ENCODE measurements at regions not wholly inside any gene's neighbourhood (a gene's known extent, or its start where the extent isn't known, plus 50 kb on each side); places are given as distances from the start of the nearest gene placed in this dataset.

DNA sequence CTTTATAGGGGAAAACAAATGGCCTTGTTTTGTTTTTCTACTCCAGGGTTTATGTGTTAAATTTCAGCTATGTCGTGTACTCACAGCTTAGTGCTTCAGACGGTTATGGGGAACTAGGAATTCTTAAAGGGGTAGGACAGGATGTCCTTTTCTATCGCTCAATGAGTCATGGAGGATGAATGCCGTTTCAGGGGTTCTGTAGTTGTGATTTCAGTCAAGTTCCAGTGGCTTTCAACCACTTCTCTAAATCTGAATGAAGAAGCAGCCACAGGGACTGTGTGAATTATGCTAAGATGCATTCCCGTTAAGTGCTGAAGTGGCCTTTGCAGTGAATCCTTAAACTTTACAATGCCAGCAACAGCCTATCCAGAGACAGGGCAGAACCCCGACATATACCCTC lies 1231.7 kb upstream of the ZEB2 start:
- H2BK120ac ChIP-seq (ENCODE audit: low read depth, low read length) = no peak overlapping the region
- H4K91ac ChIP-seq (ENCODE audit: low read length) = peak overlapping the region; percentile 44
- no peak overlapping the region for H3K23ac ChIP-seq (ENCODE audit: low read length in 2 of 2)
- no peak overlapping the region for H2AFZ ChIP-seq (ENCODE audit: low read depth, low read length)
- peaks cover 2% of the 10 kb centered on the region for H3K4me1 ChIP-seq (ENCODE audit: control insufficient read depth, insufficient read depth, low read depth, low read length)
- peak overlapping the region; percentile 53 for H3K27ac ChIP-seq (ENCODE audit: low read length, poor library complexity, severe bottlenecking)
- WGBS = 7% methylated on average over 6 of the region's 6 CpGs
- peak; percentile 80 for DNase-seq
- H3K79me1 ChIP-seq (replicated peaks; ENCODE audit: low read length, poor library complexity, severe bottlenecking) = no peaks in the 10 kb centered on the region
- no peaks in the 10 kb centered on the region for H3K27me3 ChIP-seq (ENCODE audit: control insufficient read depth in 1 of 2, insufficient read depth in 1 of 2, low read length in 2 of 2)
- H3K4me3 ChIP-seq (ENCODE audit: insufficient read depth in 1 of 2, low read depth in 1 of 2, low read length in 2 of 2) = peak overlapping the region in 1 of 2 experiments; percentile 35
- no peak overlapping the region for H2BK5ac ChIP-seq (ENCODE audit: low read depth, low read length, poor library complexity, severe bottlenecking)
- peak overlapping the region; percentile 75 for H3K9ac ChIP-seq (ENCODE audit: low read length)
- H2AK5ac ChIP-seq (ENCODE audit: low read length, severe bottlenecking) = peak overlapping the region; percentile 76
- no peaks in the 10 kb centered on the region for H3K36me3 ChIP-seq (ENCODE audit: control insufficient read depth in 1 of 2, insufficient read depth in 2 of 2, low read depth in 1 of 2, low read length in 2 of 2)
- no peak overlapping the region for H3K14ac ChIP-seq (ENCODE audit: low read length in 2 of 2)
- no peak overlapping the region for H3K4me2 ChIP-seq (ENCODE audit: low read length, poor library complexity, severe bottlenecking)
- peak overlapping the region; percentile 70 for H4K8ac ChIP-seq (ENCODE audit: low read length)
- peak overlapping the region; percentile 19 for H2BK15ac ChIP-seq (ENCODE audit: low read depth, poor library complexity, severe bottlenecking)
- peak overlapping the region; percentile 48 to 71 for H3K4ac ChIP-seq (ENCODE audit: low read depth in 1 of 2, low read length in 2 of 2)
- H3K9me3 ChIP-seq (ENCODE audit: control insufficient read depth, low read length) = no peaks in the 10 kb centered on the region
- H3K18ac ChIP-seq (ENCODE audit: low read depth in 1 of 2, low read length in 2 of 2) = peak overlapping the region; percentile 85 to 89
- H2BK12ac ChIP-seq (ENCODE audit: low read length in 2 of 2) = peak overlapping the region; percentile 64 to 94

DNA sequence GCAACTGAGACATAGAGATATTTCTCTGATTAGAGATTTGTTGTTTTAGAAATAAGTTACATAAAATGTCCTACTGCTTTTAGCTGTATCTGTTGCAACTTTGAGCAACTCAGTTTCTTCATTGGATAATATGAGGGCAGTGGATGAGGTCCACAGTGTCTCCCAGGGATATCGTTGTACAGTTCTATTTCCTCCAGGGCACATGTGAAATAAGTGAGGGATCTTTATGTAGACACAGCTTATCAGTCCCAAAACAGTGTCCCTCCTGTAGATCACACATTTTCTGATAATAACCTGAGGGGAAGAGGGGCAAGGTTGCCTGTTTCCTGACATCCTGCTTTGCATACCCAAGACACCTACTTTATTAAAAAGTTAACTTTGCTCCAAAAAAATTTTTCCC lies 1231.2 kb upstream of the ZEB2 start:
- DNase-seq = peak; percentile 37
- no peaks in the 10 kb centered on the region for H3K79me1 ChIP-seq (replicated peaks; ENCODE audit: low read length, poor library complexity, severe bottlenecking)
- H4K91ac ChIP-seq (ENCODE audit: low read length) = no peak overlapping the region
- H3K23ac ChIP-seq (ENCODE audit: low read length in 2 of 2) = no peak overlapping the region
- H3K4me3 ChIP-seq (ENCODE audit: insufficient read depth in 1 of 2, low read depth in 1 of 2, low read length in 2 of 2) = no peak overlapping the region
- H3K4ac ChIP-seq (ENCODE audit: low read depth in 1 of 2, low read length in 2 of 2) = peak overlapping the region in 1 of 2 experiments; percentile 24
- peak overlapping the region; percentile 75 for H3K9ac ChIP-seq (ENCODE audit: low read length)
- no peak overlapping the region for H2BK15ac ChIP-seq (ENCODE audit: low read depth, poor library complexity, severe bottlenecking)
- H3K18ac ChIP-seq (ENCODE audit: low read depth in 1 of 2, low read length in 2 of 2) = peak overlapping the region; percentile 37 to 59
- no peak overlapping the region for H2BK12ac ChIP-seq (ENCODE audit: low read length in 2 of 2)
- no peak overlapping the region for H3K14ac ChIP-seq (ENCODE audit: low read length in 2 of 2)
- H3K4me2 ChIP-seq (ENCODE audit: low read length, poor library complexity, severe bottlenecking) = no peak overlapping the region
- no peak overlapping the region for H2BK120ac ChIP-seq (ENCODE audit: low read depth, low read length)
- H2AK5ac ChIP-seq (ENCODE audit: low read length, severe bottlenecking) = no peak overlapping the region
- peaks cover 2% of the 10 kb centered on the region for H3K4me1 ChIP-seq (ENCODE audit: control insufficient read depth, insufficient read depth, low read depth, low read length)
- no peaks in the 10 kb centered on the region for H3K9me3 ChIP-seq (ENCODE audit: control insufficient read depth, low read length)
- H3K27me3 ChIP-seq (ENCODE audit: control insufficient read depth in 1 of 2, insufficient read depth in 1 of 2, low read length in 2 of 2) = no peaks in the 10 kb centered on the region
- H3K27ac ChIP-seq (ENCODE audit: low read length, poor library complexity, severe bottlenecking) = peak overlapping the region; percentile 12
- H4K8ac ChIP-seq (ENCODE audit: low read length) = peak overlapping the region; percentile 77
- no CpG with 5 or more reads among the region's 1 CpG for WGBS
- H2BK5ac ChIP-seq (ENCODE audit: low read depth, low read length, poor library complexity, severe bottlenecking) = no peak overlapping the region
- H3K36me3 ChIP-seq (ENCODE audit: control insufficient read depth in 1 of 2, insufficient read depth in 2 of 2, low read depth in 1 of 2, low read length in 2 of 2) = no peaks in the 10 kb centered on the region
- no peak overlapping the region for H2AFZ ChIP-seq (ENCODE audit: low read depth, low read length)

DNA sequence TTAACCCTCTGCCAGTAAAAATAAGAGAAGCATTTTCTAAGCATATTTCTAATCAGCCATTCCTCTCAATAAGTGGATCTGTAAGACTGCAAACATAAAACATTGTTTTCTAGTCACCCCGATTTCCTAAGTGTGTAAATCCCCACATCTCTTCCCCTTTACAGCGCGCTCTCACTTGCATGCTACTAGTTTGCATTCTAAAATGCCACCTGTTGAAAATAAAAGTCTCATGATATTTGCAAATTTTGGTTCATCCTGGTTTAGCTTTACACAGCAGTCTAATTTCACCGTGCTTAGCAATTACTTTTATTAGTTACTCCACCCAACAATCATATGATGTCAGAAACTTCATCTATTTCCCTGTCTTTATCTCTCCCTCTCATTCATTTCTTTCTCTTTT lies 1230.7 kb upstream of the ZEB2 start:
- Histone ChIP-seq H3K79me1 (replicated peaks; ENCODE audit: low read length, poor library complexity, severe bottlenecking) (no peaks in the 10 kb centered on the region), H2BK120ac (ENCODE audit: low read depth, low read length) (no peak overlapping the region), H3K23ac (ENCODE audit: low read length in 2 of 2) (no peak overlapping the region), H4K8ac (ENCODE audit: low read length) (no peak overlapping the region), H3K9me3 (ENCODE audit: control insufficient read depth, low read length) (no peaks in the 10 kb centered on the region), H2BK12ac (ENCODE audit: low read length in 2 of 2) (peak overlapping the region in 1 of 2 experiments; percentile 80), H3K4ac (ENCODE audit: low read depth in 1 of 2, low read length in 2 of 2) (no peak overlapping the region), H2BK15ac (ENCODE audit: low read depth, poor library complexity, severe bottlenecking) (no peak overlapping the region), H3K27ac (ENCODE audit: low read length, poor library complexity, severe bottlenecking) (no peak overlapping the region), H3K9ac (ENCODE audit: low read length) (peak overlapping the region; percentile 75), H4K91ac (ENCODE audit: low read length) (no peak overlapping the region), H3K27me3 (ENCODE audit: control insufficient read depth in 1 of 2, insufficient read depth in 1 of 2, low read length in 2 of 2) (no peaks in the 10 kb centered on the region), H2BK5ac (ENCODE audit: low read depth, low read length, poor library complexity, severe bottlenecking) (no peak overlapping the region), H2AK5ac (ENCODE audit: low read length, severe bottlenecking) (no peak overlapping the region), H3K18ac (ENCODE audit: low read depth in 1 of 2, low read length in 2 of 2) (peak overlapping the region in 1 of 2 experiments; percentile 79), H2AFZ (ENCODE audit: low read depth, low read length) (no peak overlapping the region), H3K4me1 (ENCODE audit: control insufficient read depth, insufficient read depth, low read depth, low read length) (peaks cover 2% of the 10 kb centered on the region), H3K4me2 (ENCODE audit: low read length, poor library complexity, severe bottlenecking) (no peak overlapping the region), H3K36me3 (ENCODE audit: control insufficient read depth in 1 of 2, insufficient read depth in 2 of 2, low read depth in 1 of 2, low read length in 2 of 2) (no peaks in the 10 kb centered on the region), H3K4me3 (ENCODE audit: insufficient read depth in 1 of 2, low read depth in 1 of 2, low read length in 2 of 2) (no peak overlapping the region), H3K14ac (ENCODE audit: low read length in 2 of 2) (no peak overlapping the region)
- DNase-seq = no peak
- WGBS = 94% methylated on average over 4 of the region's 4 CpGs

DNA sequence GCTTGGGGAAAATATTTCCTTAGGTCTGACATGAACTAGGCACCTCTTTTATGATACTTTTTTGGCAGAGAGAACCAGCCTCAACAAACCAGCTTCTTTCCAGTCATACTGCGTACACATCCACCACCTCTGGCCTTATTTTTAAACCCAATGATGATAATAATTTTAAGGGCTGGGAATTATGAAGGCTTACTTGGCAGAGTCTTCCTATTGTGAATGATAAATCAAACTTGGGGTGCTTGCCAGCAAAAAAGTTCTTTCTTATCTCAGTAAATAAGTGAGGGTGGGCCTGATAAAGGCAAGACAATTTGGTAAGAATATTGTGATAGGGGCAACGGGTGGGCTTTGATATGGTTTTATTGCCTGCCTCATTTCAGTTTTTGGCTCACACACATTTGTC lies 1230.2 kb upstream of the ZEB2 start:
- no peak overlapping the region for H2BK12ac ChIP-seq (ENCODE audit: low read length in 2 of 2)
- no peak overlapping the region for H3K14ac ChIP-seq (ENCODE audit: low read length in 2 of 2)
- no peaks in the 10 kb centered on the region for H3K79me1 ChIP-seq (replicated peaks; ENCODE audit: low read length, poor library complexity, severe bottlenecking)
- peak overlapping the region in 1 of 2 experiments; percentile 55 for H3K18ac ChIP-seq (ENCODE audit: low read depth in 1 of 2, low read length in 2 of 2)
- H4K8ac ChIP-seq (ENCODE audit: low read length) = no peak overlapping the region
- H2AK5ac ChIP-seq (ENCODE audit: low read length, severe bottlenecking) = no peak overlapping the region
- no peak overlapping the region for H3K4me2 ChIP-seq (ENCODE audit: low read length, poor library complexity, severe bottlenecking)
- no peak for DNase-seq
- H3K23ac ChIP-seq (ENCODE audit: low read length in 2 of 2) = no peak overlapping the region
- H3K27ac ChIP-seq (ENCODE audit: low read length, poor library complexity, severe bottlenecking) = no peak overlapping the region
- WGBS = 89% methylated on average over 1 of the region's 2 CpGs
- no peak overlapping the region for H2AFZ ChIP-seq (ENCODE audit: low read depth, low read length)
- H4K91ac ChIP-seq (ENCODE audit: low read length) = no peak overlapping the region
- no peak overlapping the region for H3K4me3 ChIP-seq (ENCODE audit: insufficient read depth in 1 of 2, low read depth in 1 of 2, low read length in 2 of 2)
- H3K4me1 ChIP-seq (ENCODE audit: control insufficient read depth, insufficient read depth, low read depth, low read length) = peaks cover 2% of the 10 kb centered on the region
- H3K36me3 ChIP-seq (ENCODE audit: control insufficient read depth in 1 of 2, insufficient read depth in 2 of 2, low read depth in 1 of 2, low read length in 2 of 2) = no peaks in the 10 kb centered on the region
- H2BK120ac ChIP-seq (ENCODE audit: low read depth, low read length) = no peak overlapping the region
- no peak overlapping the region for H2BK5ac ChIP-seq (ENCODE audit: low read depth, low read length, poor library complexity, severe bottlenecking)
- H2BK15ac ChIP-seq (ENCODE audit: low read depth, poor library complexity, severe bottlenecking) = no peak overlapping the region
- no peaks in the 10 kb centered on the region for H3K27me3 ChIP-seq (ENCODE audit: control insufficient read depth in 1 of 2, insufficient read depth in 1 of 2, low read length in 2 of 2)
- no peaks in the 10 kb centered on the region for H3K9me3 ChIP-seq (ENCODE audit: control insufficient read depth, low read length)
- no peak overlapping the region for H3K9ac ChIP-seq (ENCODE audit: low read length)
- peak overlapping the region in 1 of 2 experiments; percentile 7 for H3K4ac ChIP-seq (ENCODE audit: low read depth in 1 of 2, low read length in 2 of 2)
